ENCODE measurements at regions not wholly inside any gene's neighbourhood (a gene's known extent, or its start where the extent isn't known, plus 50 kb on each side); places are given as distances from the start of the nearest gene placed in this dataset.

GRCh38 chr2:204203704-204204103 is 267.1 kb downstream of the ICOS start:
- Mint-ChIP-seq H3K36me3 (ENCODE audit: low read depth) (no peaks in the 10 kb centered on the region), H3K27me3 (peaks cover 6% of the 10 kb centered on the region), H3K27ac (no peak overlapping the region), H3K9me3 (no peaks in the 10 kb centered on the region), H3K4me3 (no peak overlapping the region), H3K4me1 (no peaks in the 10 kb centered on the region)
- no peak for TF ChIP-seq CTCF (IDR thresholded peaks at IDR 0.05)
- intact Hi-C loops (cut with micrococcal nuclease): no loop called here
- DNase-seq: no peak
- ATAC-seq (ENCODE audit: low read depth): no peak
- POLR2A ChIA-PET: no interaction called here
- CTCF ChIA-PET: no interaction called here

- ChIA-PET CTCF (no interaction called here), POLR2A (no interaction called here)
- Mint-ChIP-seq H3K4me1 (no peaks in the 10 kb centered on the region), H3K4me3 (no peak overlapping the region), H3K27ac (no peak overlapping the region), H3K27me3 (peaks cover 6% of the 10 kb centered on the region), H3K9me3 (no peaks in the 10 kb centered on the region), H3K36me3 (ENCODE audit: low read depth) (no peaks in the 10 kb centered on the region)
- TF ChIP-seq CTCF (IDR thresholded peaks at IDR 0.05): no peak
- DNase-seq (no peak), ATAC-seq (ENCODE audit: low read depth) (no peak)
- intact Hi-C loops (cut with micrococcal nuclease): no loop called here
Observed at GRCh38 chr2:204205082-204205481, 268.5 kb downstream of the ICOS start.

- Mint-ChIP-seq H3K4me3 (no peak overlapping the region), H3K9me3 (no peaks in the 10 kb centered on the region), H3K27me3 (peaks cover 6% of the 10 kb centered on the region), H3K4me1 (no peaks in the 10 kb centered on the region), H3K36me3 (ENCODE audit: low read depth) (no peaks in the 10 kb centered on the region), H3K27ac (no peak overlapping the region)
- intact Hi-C loops (cut with micrococcal nuclease): no loop called here
- TF ChIP-seq CTCF (IDR thresholded peaks at IDR 0.05): no peak
- ATAC-seq (ENCODE audit: low read depth): no peak
- POLR2A ChIA-PET: no interaction called here
- CTCF ChIA-PET: no interaction called here
- no peak for DNase-seq
Observed at GRCh38 chr2:204205538-204205937, 269.0 kb downstream of the ICOS start.

- TF ChIP-seq CTCF (IDR thresholded peaks at IDR 0.05): no peak
- ATAC-seq (ENCODE audit: low read depth) (no peak), DNase-seq (no peak)
- intact Hi-C loops (cut with micrococcal nuclease): no loop called here
- Mint-ChIP-seq H3K27ac (no peak overlapping the region), H3K36me3 (ENCODE audit: low read depth) (no peaks in the 10 kb centered on the region), H3K4me3 (no peak overlapping the region), H3K27me3 (peaks cover 6% of the 10 kb centered on the region), H3K4me1 (no peaks in the 10 kb centered on the region), H3K9me3 (peaks cover under 1% of the 10 kb centered on the region)
- POLR2A ChIA-PET: no interaction called here
- CTCF ChIA-PET: no interaction called here
Observed at GRCh38 chr2:204207866-204208265, 271.3 kb downstream of the ICOS start.

GRCh38 chr2:204213588-204213987 is 277.0 kb downstream of the ICOS start:
- POLR2A ChIA-PET: no interaction called here
- CTCF ChIA-PET: no interaction called here

More at GRCh38 chr2:204213588-204213987, 277.0 kb downstream of the ICOS start:
- peaks cover 8% of the 10 kb centered on the region for H3K9me3 Mint-ChIP-seq
- no peak overlapping the region for H3K4me3 Mint-ChIP-seq
- intact Hi-C loops (cut with micrococcal nuclease): no loop called here
- DNase-seq: no peak
- ATAC-seq (ENCODE audit: low read depth): no peak
- TF ChIP-seq CTCF (IDR thresholded peaks at IDR 0.05): no peak
- H3K4me1 Mint-ChIP-seq: no peaks in the 10 kb centered on the region
- no peaks in the 10 kb centered on the region for H3K36me3 Mint-ChIP-seq (ENCODE audit: low read depth)
- peaks cover 3% of the 10 kb centered on the region for H3K27me3 Mint-ChIP-seq
- no peak overlapping the region for H3K27ac Mint-ChIP-seq
